Renal cortex interstitium (tissue), 11 donors: ENCODE measurements at regions not wholly inside any gene's neighbourhood (a gene's known extent, or its start where the extent isn't known, plus 50 kb on each side); places are given as distances from the start of the nearest gene placed in this dataset.
A peak's percentile ranks its signal among the peaks of the same experiment; 100 is the strongest.

Experiments
- DNase-seq, 11 donors: peaks; one replicate each; pipeline ENCODE4 v3.0.0-alpha.2; 2013; ENCODE audit warnings: low read depth in 9 of 11, low spot score in 4 of 11; ENCODE audit errors: extremely low read depth in 1 of 11

DNA sequence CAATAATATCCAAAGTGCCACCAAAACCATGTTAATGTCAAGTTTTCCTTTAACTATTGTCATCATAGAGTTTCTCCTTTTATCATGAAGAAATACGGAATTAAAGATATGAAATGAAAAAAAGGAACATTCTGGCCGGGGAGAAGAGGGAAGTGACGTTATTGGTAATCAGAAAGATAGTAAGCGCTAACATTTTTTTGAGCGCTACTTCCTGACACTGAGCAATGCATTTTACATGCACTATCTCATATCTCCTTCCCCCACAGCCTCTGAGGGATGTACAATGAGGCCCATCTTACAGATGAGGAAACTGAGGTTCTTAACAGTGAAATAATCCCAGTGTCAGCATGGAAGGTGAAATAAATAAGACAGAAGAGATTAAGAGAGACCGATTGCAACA lies 410.9 kb downstream of the SOX9 start:
- DNase-seq = no peak

DNA sequence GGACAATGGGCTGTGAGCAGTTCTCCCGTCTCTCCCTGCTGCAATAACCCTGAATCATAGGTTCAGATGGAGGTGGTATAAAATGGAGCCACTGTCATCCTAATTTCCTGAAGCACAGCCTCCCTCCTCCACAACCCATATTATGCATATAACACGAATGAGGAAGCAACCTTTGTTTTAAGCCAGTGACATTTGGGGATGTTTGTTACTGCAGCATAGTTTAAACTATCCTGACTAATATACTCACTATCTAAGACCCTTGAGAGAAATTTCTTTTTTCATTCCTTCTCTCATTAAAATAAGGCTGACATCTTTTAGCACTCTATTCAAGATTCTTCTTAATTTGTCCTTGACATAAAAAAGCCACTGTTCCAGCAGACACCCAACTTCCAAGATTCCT lies 413.4 kb downstream of the SOX9 start:
- no peak for DNase-seq

DNA sequence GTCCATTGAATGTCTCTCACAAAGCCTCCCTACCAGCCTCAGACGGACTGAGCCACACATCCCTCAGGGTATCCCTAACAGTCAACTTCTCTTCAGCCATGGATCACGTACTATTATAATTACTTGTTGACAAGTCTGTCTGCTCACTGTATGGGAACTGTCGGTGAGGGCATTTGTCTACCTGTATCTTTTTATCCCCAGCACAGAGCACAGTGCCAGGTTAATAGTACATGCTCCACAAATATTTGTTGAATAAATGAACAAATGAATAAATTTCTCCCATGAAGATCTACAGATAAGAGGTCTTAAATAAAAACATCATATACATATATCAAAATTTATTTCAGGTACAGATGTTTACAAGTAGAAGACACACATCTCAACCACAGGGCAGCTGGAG lies 414.0 kb downstream of the SOX9 start:
- no peak for DNase-seq

- no peak for DNase-seq
Observed at GRCh38 chr17:72535346-72535745, 414.5 kb downstream of the SOX9 start.

GRCh38 chr17:72535779-72536178 lies 415.0 kb downstream of the SOX9 start:
- DNase-seq = no peak

GRCh38 chr17:72536788-72537187 lies 416.0 kb downstream of the SOX9 start:
- DNase-seq = no peak

DNA sequence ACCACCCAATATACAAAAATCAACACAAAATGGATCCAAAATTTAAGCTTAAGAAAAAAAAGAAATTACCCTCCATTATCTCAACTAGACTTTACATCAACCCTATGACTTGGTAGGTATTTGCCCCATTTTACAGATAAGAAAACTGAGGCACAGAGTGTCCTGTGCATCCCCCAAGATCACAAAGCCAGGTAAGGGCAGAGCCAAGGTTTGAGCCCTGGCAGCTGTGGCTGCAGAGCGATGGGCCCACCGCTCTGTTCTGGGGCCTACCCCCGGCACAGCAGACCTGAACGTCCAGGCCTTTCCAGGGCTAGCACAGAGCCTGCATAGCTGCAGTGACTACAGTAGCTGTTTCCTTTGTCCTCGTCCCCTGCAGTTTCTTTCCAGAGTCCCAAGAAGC lies 417.6 kb downstream of the SOX9 start:
- DNase-seq = no peak

GRCh38 chr17:72538901-72539352 lies 418.1 kb downstream of the SOX9 start:
- DNase-seq = no peak

DNA sequence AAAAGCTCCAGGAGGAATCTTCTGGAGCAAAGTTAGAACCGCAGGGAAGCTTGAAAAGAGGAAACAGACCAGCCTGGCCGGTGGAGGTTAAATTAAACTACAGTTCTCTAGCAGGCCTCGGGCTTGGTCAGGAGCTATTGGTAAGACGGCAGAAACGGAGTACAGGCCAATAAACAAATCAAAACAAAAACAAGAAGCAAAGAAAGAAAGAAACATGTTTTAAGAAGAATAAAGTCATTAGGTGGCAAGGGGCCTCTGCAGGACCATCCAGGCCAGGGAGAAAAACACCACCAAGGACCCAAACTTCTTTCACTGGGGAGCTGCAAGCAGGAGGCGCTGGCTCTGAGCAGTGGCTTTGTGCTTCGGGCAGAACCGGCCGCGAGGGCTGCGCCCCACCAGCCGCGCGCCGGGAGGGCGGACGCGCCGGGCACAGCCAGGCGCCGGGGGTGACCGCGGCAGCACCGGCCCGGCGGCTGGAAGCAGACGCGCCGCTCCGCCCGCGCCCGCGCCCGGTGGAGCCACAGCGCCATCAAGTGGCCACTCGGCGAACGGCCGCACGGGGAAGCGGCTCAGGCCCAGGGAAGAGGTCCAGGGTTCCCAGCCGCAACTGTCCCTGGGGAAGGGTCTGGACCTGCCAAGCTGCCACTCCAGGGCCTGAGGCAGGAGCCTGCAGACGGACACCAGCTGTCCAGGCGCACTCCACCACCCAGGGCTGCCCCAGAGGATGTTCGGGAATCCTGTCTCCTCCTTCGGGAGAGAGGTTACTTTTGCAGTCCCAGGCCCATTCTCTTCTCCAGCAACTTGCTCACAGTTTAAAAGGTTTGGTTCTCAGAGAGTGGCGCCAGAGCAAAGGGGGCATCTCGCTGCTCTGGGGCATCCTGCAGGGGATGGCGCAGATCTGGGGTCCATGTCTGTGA lies 419.4 kb downstream of the SOX9 start:
- peak in 7 of 11 donors; percentile 52 to 69 (median 65) for DNase-seq

DNA sequence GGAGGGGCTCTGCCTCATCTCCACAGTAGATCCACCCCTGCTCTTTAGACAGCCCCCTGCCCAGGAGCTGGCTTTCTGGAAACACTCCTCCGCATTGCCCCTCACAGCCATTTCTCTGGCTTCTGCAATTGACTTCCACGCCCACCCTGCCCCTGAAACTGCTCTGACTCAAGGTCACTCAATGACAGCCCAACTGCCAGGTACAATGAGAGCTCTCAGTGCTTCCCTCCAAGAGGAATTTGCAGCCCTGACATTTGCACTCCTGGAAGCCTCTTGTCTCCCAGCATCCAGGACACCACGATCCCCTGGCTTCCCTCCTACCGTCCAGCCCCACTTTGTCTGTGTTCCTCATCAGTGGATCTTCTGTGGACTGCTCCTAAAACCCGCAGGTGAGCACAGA lies 421.5 kb downstream of the SOX9 start:
- DNase-seq = no peak

- DNase-seq = no peak
Observed at GRCh38 chr17:72545766-72546165, 424.9 kb downstream of the SOX9 start.

DNA sequence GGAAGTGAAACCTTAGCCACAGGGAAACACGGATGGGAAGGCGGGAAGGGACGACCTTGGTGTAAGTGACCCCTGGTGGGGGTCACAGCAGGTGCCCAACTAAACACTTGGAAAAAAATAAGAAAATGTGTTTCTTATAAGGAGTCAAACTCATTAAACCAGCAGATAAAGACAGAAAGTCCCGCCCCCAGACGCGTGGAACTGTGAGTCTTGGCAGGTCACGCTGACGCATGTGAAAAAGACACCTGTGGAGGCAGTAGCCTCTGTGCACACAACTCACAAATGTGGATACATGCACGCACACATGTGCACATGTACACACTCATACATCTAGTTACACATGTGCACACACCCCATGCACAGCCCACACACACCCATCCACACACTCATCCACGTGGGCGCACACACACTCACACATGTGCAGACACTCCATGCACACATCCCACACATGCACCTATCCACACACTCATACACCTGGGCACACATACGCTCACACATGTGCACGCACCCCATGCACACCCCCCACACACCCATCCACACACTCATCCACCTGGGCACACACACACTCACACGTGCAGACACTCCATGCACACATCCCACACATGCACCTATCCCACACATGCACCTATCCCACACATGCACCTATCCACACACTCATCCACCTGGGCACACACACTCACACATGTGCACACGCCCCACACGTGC lies 432.4 kb downstream of the SOX9 start:
- no peak for DNase-seq

DNA sequence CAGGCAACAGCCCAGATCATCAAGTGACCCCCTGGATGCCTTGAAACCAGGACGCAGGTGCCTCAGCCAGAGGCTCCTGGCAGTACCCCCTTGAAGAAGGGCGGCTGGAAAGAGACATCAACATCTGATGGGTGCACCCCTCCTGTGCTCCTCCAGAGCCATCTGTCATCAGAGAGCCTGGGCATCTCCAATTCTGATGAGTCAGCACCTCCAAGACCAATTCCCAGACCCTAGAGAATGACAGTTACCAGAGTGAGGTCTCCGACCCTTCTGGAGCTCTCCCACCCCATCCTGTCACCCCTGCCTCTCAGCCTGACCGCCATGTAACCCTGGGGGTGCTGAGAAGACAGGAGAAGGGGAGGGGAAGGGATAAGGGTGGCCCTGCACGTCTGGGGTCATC lies 433.7 kb downstream of the SOX9 start:
- DNase-seq = no peak

GRCh38 chr17:72555052-72555451 lies 434.2 kb downstream of the SOX9 start:
- DNase-seq = no peak

DNA sequence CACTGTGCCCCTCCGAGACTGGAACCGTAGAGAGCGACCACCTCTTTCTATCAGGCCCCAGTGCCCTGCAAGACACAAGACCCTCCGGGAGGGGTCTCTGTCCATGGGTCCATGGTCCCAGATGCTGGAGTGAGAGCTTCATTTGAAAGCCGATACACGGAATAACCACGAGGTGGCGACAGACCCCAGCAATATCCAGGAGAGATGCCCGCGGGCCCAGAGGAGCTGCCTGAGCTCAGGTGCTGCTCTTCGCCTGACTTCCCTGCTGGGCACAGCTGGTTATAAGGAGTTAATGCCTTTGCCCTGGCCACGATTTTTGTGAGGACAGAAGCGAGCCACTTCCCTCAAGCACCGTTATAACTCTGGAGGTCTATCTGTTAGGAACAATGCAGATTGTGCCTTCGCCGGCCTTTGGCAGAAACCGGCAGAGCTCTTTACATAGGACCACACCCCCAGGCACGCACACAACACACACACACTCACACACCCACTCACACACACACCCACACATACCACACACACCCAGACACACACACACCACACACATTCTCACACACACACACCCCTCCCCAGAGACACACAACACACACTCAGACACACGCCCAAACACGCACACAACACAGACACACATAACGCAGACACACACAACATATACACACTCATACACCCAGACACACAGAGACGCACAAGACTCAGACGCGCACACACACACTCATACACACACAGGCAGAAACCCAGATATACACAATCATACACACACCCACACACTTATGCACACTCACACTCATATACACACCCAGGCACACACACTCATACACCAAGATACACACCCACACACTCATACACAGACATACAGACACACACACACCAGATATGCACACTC lies 436.4 kb downstream of the SOX9 start:
- DNase-seq = peak in 9 of 11 donors; percentile 47 to 61 (median 52)

DNA sequence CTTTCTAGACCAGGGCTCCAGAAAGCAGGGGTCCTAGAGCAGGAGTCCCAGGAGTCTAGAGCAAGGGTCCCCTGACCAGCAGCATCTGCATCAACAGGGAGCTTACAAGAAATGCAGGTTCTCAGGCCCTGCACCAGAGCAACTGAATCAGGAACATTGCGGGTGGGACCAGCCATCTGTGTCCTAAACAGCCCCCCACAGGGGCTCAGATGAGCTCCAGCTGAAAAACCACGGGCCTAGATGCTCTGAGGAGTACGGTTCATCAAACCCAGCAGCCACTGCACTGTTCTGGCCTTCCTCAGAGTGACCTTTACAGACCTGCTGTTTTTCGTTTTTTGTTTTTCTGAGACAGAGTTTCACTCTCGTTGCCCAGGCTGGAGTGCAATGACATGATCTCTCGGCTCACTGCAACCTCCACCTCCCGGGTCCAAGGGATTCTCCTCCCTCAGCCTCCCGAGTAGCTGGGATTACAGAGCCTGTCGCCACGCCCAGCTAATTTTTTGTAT lies 438.2 kb downstream of the SOX9 start:
- no peak for DNase-seq

- peak in 3 of 11 donors; percentile 32 to 47 (median 46) for DNase-seq
Observed at GRCh38 chr17:72560303-72561247, 439.8 kb downstream of the SOX9 start.

DNA sequence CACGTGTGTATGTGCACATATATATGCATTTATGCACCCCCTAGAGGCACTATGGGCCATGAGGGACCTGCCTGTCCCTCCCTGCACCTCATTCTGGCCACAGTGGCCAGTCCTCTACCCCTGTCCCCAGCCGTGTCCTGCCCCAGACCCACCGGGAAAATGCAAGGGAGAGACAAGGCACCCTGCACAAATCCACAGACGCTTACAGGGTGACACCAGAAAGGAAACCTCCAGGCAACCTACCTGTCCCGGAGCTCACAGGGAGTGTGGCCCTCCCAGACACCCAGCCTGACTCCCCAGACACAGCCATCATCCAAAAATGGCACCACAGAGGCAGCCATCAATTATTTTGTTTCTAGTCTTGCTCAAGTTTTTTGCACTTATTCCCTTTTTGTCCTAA lies 440.4 kb downstream of the SOX9 start:
- no peak for DNase-seq
